Ovary (tissue), 3 donors: ENCODE measurements at regions not wholly inside any gene's neighbourhood (a gene's known extent, or its start where the extent isn't known, plus 50 kb on each side); places are given as distances from the start of the nearest gene placed in this dataset.

ENCODE experiments used
- CTCF ChIP-seq, 3 donors: fragments of 450-650 bp in 2 of 3; fragments of 200-600 bp in 1 of 3; IDR thresholded peaks; one replicate each; pipeline versions ENCODE4 v1.5.1 to v1.8.0; 2016 to 2022; ENCODE audit warnings: antibody characterized with exemption in 3 of 3, mild to moderate bottlenecking in 1 of 3
- EP300 ChIP-seq: sonication (generic); formaldehyde crosslinking; IDR thresholded peaks from one replicate; pipeline ENCODE4 v1.6.1; 2017; ENCODE audit warnings: antibody characterized with exemption
- POLR2A ChIP-seq: fragments of 450-650 bp; IDR thresholded peaks from one replicate; pipeline ENCODE4 v1.6.1; 2017; ENCODE audit warnings: antibody characterized with exemption, mild to moderate bottlenecking, moderate library complexity
- donor health status: DM: no; HTN: no; CAD: no.

- TF ChIP-seq POLR2A (no peak), EP300 (no peak), CTCF (IDR thresholded peaks at IDR 0.05) (no peak)
Observed at GRCh38 chr3:115361806-115362205, 214.7 kb upstream of the ZBTB20 start.
